ENCODE measurements at regions not wholly inside any gene's neighbourhood (a gene's known extent, or its start where the extent isn't known, plus 50 kb on each side); places are given as distances from the start of the nearest gene placed in this dataset.

- Histone ChIP-seq H3K79me1 (ENCODE audit: low read depth in 1 of 2, low read length in 2 of 2) (no peaks in the 10 kb centered on the region), H3K9me1 (ENCODE audit: insufficient read depth, low read length) (no peaks in the 10 kb centered on the region), H3K36me3 (ENCODE audit: control insufficient read depth, insufficient read depth, low read length) (no peaks in the 10 kb centered on the region), H3K4me1 (ENCODE audit: control insufficient read depth, insufficient read depth, low read length) (no peaks in the 10 kb centered on the region), H2BK20ac (ENCODE audit: low read depth, low read length) (no peak overlapping the region), H3K27me3 (ENCODE audit: control insufficient read depth, insufficient read depth, low read length) (peaks cover 54% of the 10 kb centered on the region), H4K91ac (ENCODE audit: insufficient read depth, low read depth, low read length) (no peak overlapping the region), H3K23ac (ENCODE audit: low read depth, low read length) (no peak overlapping the region), H3K56ac (ENCODE audit: extremely low read depth, insufficient read depth, low read length) (no peak overlapping the region), H2AK9ac (replicated peaks; ENCODE audit: low read depth, low read length, poor library complexity) (no peak overlapping the region), H3K18ac (ENCODE audit: low read depth, low read length) (no peak overlapping the region), H3K4me2 (ENCODE audit: low read depth, low read length) (no peak overlapping the region), H3K9ac (ENCODE audit: low read depth, low read length) (no peak overlapping the region), H2AFZ (replicated peaks; ENCODE audit: low read length, poor library complexity) (no peak overlapping the region), H3K14ac (replicated peaks; ENCODE audit: low read depth, low read length) (no peak overlapping the region), H4K5ac (ENCODE audit: low read depth, low read length) (no peak overlapping the region), H3K27ac (ENCODE audit: insufficient read depth, low read length) (no peak overlapping the region), H4K8ac (ENCODE audit: low read depth in 2 of 2, low read length in 2 of 2) (no peak overlapping the region), H3K4ac (ENCODE audit: low read depth, low read length) (no peak overlapping the region), H3K9me3 (ENCODE audit: control insufficient read depth, insufficient read depth, low read length) (peaks cover 6% of the 10 kb centered on the region), H2BK5ac (ENCODE audit: low read depth, low read length, poor library complexity, severe bottlenecking) (no peak overlapping the region), H4K20me1 (ENCODE audit: insufficient read depth, low read length) (no peaks in the 10 kb centered on the region), H2AK5ac (ENCODE audit: low read depth, low read length) (no peak overlapping the region), H2BK120ac (ENCODE audit: low read depth, low read length) (no peak overlapping the region), H2BK15ac (ENCODE audit: low read depth, low read length) (no peak overlapping the region), H3K4me3 (ENCODE audit: insufficient read depth, low read depth, low read length) (no peak overlapping the region)
- ATAC-seq (ENCODE audit: low read depth) (no peak), DNase-seq (no peak)
- dilution Hi-C loops (cut with HindIII; ENCODE audit: low sequenced_read_pairs, unreplicated experiment) (no loop called here), intact Hi-C loops (cut with micrococcal nuclease) (no loop called here), in situ Hi-C loops (cut with MboI; ENCODE audit: low sequenced_read_pairs) (no loop called here)
- TF ChIP-seq RAD21 (IDR thresholded peaks at IDR 0.05; ENCODE audit: low read length) (no peak), POLR2A (IDR thresholded peaks at IDR 0.05; ENCODE audit: low read depth, low read length) (no peak), RFX5 (IDR thresholded peaks at IDR 0.05; ENCODE audit: low read depth, low read length) (no peak), SMC3 (IDR thresholded peaks at IDR 0.05; ENCODE audit: low read depth, low read length) (no peak), CTCF (conservative IDR thresholded peaks at IDR 0.05; ENCODE audit: low read depth, low read length) (no peak), RCOR1 (IDR thresholded peaks at IDR 0.05; ENCODE audit: insufficient replicate concordance, low read length) (no peak), MAZ (IDR thresholded peaks at IDR 0.05; ENCODE audit: borderline replicate concordance, low read depth, low read length) (no peak), MXI1 (IDR thresholded peaks at IDR 0.05; ENCODE audit: borderline replicate concordance, low read depth, low read length) (no peak), FOS (IDR thresholded peaks at IDR 0.05; ENCODE audit: low read depth, low read length) (no peak), MAFK (IDR thresholded peaks at IDR 0.05; ENCODE audit: low read depth, low read length) (no peak), CEBPB (IDR thresholded peaks at IDR 0.05; ENCODE audit: low read depth, low read length) (no peak), NFE2L2 (IDR thresholded peaks at IDR 0.05; ENCODE audit: low read depth, low read length) (no peak), BHLHE40 (IDR thresholded peaks at IDR 0.05; ENCODE audit: low read depth, low read length) (no peak), CHD1 (IDR thresholded peaks at IDR 0.05; ENCODE audit: low read depth, low read length) (no peak)
- TF ChIP-seq, protein P1, sequence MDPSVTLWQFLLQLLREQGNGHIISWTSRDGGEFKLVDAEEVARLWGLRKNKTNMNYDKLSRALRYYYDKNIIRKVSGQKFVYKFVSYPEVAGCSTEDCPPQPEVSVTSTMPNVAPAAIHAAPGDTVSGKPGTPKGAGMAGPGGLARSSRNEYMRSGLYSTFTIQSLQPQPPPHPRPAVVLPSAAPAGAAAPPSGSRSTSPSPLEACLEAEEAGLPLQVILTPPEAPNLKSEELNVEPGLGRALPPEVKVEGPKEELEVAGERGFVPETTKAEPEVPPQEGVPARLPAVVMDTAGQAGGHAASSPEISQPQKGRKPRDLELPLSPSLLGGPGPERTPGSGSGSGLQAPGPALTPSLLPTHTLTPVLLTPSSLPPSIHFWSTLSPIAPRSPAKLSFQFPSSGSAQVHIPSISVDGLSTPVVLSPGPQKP (IDR thresholded peaks at IDR 0.05; ENCODE audit: borderline replicate concordance, low read depth, low read length) = no peak
- TF ChIP-seq, protein P2, sequence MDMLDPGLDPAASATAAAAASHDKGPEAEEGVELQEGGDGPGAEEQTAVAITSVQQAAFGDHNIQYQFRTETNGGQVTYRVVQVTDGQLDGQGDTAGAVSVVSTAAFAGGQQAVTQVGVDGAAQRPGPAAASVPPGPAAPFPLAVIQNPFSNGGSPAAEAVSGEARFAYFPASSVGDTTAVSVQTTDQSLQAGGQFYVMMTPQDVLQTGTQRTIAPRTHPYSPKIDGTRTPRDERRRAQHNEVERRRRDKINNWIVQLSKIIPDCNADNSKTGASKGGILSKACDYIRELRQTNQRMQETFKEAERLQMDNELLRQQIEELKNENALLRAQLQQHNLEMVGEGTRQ (IDR thresholded peaks at IDR 0.05; ENCODE audit: low read depth, low read length) = no peak
- no TSS peak for BruUV-seq (replicated peaks)
- WGBS, 2 experiments (ENCODE audit: extremely low coverage in 2 of 2, insufficient read length in 1 of 2) = no CpG with 5 or more reads among the region's 12 CpGs
- POLR2A ChIA-PET (ENCODE audit: unreplicated experiment) = no interaction called here
- CTCF ChIA-PET = interaction anchor here (1.5 kb wide), 1 partner anchor 20 kb away, joined by 4 read pairs; no protein-coding TSS in a partner anchor
Measured at GRCh38 chr11:64428693-64429092, 69.7 kb downstream of the RPS6KA4 start.
